Small intestine (tissue), 7 donors: ENCODE measurements at regions not wholly inside any gene's neighbourhood (a gene's known extent, or its start where the extent isn't known, plus 50 kb on each side); places are given as distances from the start of the nearest gene placed in this dataset.
"Not testable (repeated sequence)": the region's sequence is repeated elsewhere in the genome, so short reads cannot be mapped to it uniquely, and the experiment has no call there.

Experiments used
- DNase-seq, 2 donors: peaks; one replicate each; pipeline versions ENCODE4 v3.0.0 to v3.0.0-alpha.2; 2013
- FAIRE-seq: peaks from 2 replicates; lab custom pipeline; 2012; peaks lifted over from hg19 to GRCh38; lab: Jason Lieb, UNC
- H3K27ac ChIP-seq, 3 donors: one replicate each; pipeline ENCODE4 v1.5.1; 2013; ENCODE audit warnings: low read length in 2 of 3, mild to moderate bottlenecking in 2 of 3, control low read depth in 1 of 3, inconsistent platforms in 1 of 3, low read depth in 1 of 3, moderate library complexity in 1 of 3
- H3K27me3 ChIP-seq, 3 donors: one replicate each; pipeline ENCODE4 v1.6.1; 2013; ENCODE audit warnings: low read length in 3 of 3, inconsistent platforms in 1 of 3; ENCODE audit not compliant: control insufficient read depth in 3 of 3, insufficient read depth in 3 of 3
- H3K36me3 ChIP-seq, 3 donors: one replicate each; pipeline ENCODE4 v1.6.1; 2013; ENCODE audit warnings: low read length in 3 of 3, inconsistent platforms in 1 of 3, low read depth in 1 of 3, mild to moderate bottlenecking in 1 of 3, moderate library complexity in 1 of 3; ENCODE audit not compliant: control insufficient read depth in 3 of 3, insufficient read depth in 2 of 3
- H3K4me1 ChIP-seq, 3 donors: one replicate each; pipeline ENCODE4 v1.6.1; 2013; ENCODE audit warnings: low read length in 2 of 3, inconsistent platforms in 1 of 3, low read depth in 1 of 3, mild to moderate bottlenecking in 1 of 3, moderate library complexity in 1 of 3; ENCODE audit not compliant: control insufficient read depth in 3 of 3, insufficient read depth in 2 of 3
- H3K4me3 ChIP-seq, 3 donors: one replicate each; pipeline ENCODE4 v1.5.1; 2013; ENCODE audit warnings: low read length in 3 of 3, control low read depth in 1 of 3, inconsistent platforms in 1 of 3, low read depth in 1 of 3, mild to moderate bottlenecking in 1 of 3, moderate library complexity in 1 of 3
- H3K9me3 ChIP-seq, 2 donors: one replicate each; pipeline ENCODE4 v1.6.1; 2013; ENCODE audit warnings: low read depth in 1 of 2, low read length in 1 of 2; ENCODE audit not compliant: control insufficient read depth in 2 of 2, insufficient read depth in 1 of 2
- WGBS, 3 donors: extraction: QIAGEN DNeasy Blood & Tissue Kit; methylation state at CpG; one replicate each; pipeline ENCODE4 v1.1.7; 2013; 5-methylcytosine and 5-hydroxymethylcytosine counted together
- donor health status: healthy with polysubstance abuse.
- donor health status: control.
- donor health status: control.
- donor health status: Bipolar disorder and iron deficiency.
- donor health status: healthy.

GRCh38 chr12:96085475-96085874, 50.1 kb upstream of the LTA4H start:
- no peaks in the 10 kb centered on the region for H3K36me3 ChIP-seq
- H3K4me1 ChIP-seq: no peaks in the 10 kb centered on the region
- FAIRE-seq: no peak
- H3K9me3 ChIP-seq: peaks cover 0 to 17% of the 10 kb centered on the region in 2 donors
- no peak overlapping the region for H3K27ac ChIP-seq
- DNase-seq: no peak
- no peak overlapping the region for H3K4me3 ChIP-seq
- H3K27me3 ChIP-seq: no peaks in the 10 kb centered on the region
- 96 to 100% (median 98%) methylated on average over 1 of the region's 1 CpG for WGBS, 3 donors

GRCh38 chr12:96086190-96086589, 50.8 kb upstream of the LTA4H start:
- not testable (repeated sequence) for H3K36me3 ChIP-seq, H3K4me3 ChIP-seq, H3K4me1 ChIP-seq, H3K27ac ChIP-seq, FAIRE-seq, DNase-seq, H3K27me3 ChIP-seq
- H3K9me3 ChIP-seq: peaks cover 0 to 17% of the 10 kb centered on the region in 2 donors

- DNase-seq (no peak), FAIRE-seq (no peak)
- Histone ChIP-seq H3K27me3 (no peaks in the 10 kb centered on the region), H3K4me1 (no peaks in the 10 kb centered on the region), H3K4me3 (no peak overlapping the region), H3K9me3 (peaks cover 0 to 21% of the 10 kb centered on the region in 2 donors), H3K27ac (no peak overlapping the region), H3K36me3 (no peaks in the 10 kb centered on the region)
- WGBS, 3 donors: 88 to 97% (median 95%) methylated on average over 1 of the region's 1 CpG
Observed at GRCh38 chr12:96091833-96092232, 56.4 kb upstream of the LTA4H start.

- no peak overlapping the region for H3K27ac ChIP-seq
- H3K36me3 ChIP-seq: no peaks in the 10 kb centered on the region
- no peak for FAIRE-seq
- no peak overlapping the region for H3K4me3 ChIP-seq
- DNase-seq: no peak
- no peaks in the 10 kb centered on the region for H3K4me1 ChIP-seq
- no peaks in the 10 kb centered on the region for H3K27me3 ChIP-seq
- 74 to 80% (median 75%) methylated on average over 6 of the region's 6 CpGs for WGBS, 3 donors
- H3K9me3 ChIP-seq: peaks cover 0 to 12% of the 10 kb centered on the region in 2 donors
Observed at GRCh38 chr12:96093543-96094196, 58.3 kb upstream of the LTA4H start.

GRCh38 chr12:96094201-96094600, 58.8 kb upstream of the LTA4H start:
- 16 to 30% (median 24%) methylated on average over 4 of the region's 4 CpGs for WGBS, 3 donors
- Histone ChIP-seq H3K27me3 (no peaks in the 10 kb centered on the region), H3K9me3 (peaks cover 0 to 12% of the 10 kb centered on the region in 2 donors), H3K4me3 (no peak overlapping the region), H3K36me3 (no peaks in the 10 kb centered on the region), H3K4me1 (no peaks in the 10 kb centered on the region), H3K27ac (no peak overlapping the region)
- FAIRE-seq (no peak), DNase-seq (no peak)

DNA sequence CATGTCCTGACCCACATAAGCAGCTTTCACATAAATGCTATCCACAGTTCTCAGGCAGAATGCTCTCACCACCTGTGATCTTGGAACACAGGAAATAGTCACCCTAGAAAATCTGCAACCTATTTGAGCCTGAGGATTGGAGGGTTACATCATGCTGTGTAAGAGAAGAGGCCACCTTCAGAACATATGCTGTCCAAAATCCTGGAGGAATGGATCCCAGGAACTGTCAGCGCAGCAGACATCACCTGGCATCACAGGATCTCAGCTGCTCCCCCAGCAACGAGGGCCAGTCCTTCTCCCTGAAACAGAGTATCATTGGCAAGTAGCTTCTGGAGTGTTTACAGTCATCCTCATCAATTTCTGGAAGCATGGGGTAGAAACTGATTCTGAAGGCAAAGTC, 63.2 kb upstream of the LTA4H start:
- FAIRE-seq (no peak), DNase-seq (no peak)
- H3K27me3 ChIP-seq: no peaks in the 10 kb centered on the region
- H3K4me3 ChIP-seq: no peak overlapping the region
- H3K27ac ChIP-seq: no peak overlapping the region
- H3K4me1 ChIP-seq: no peaks in the 10 kb centered on the region
- H3K9me3 ChIP-seq: no peaks in the 10 kb centered on the region
- no peaks in the 10 kb centered on the region for H3K36me3 ChIP-seq
- WGBS, 3 donors: 76 to 90% (median 79%) methylated on average over 2 of the region's 2 CpGs

- FAIRE-seq: no peak
Observed at GRCh38 chr12:96099421-96099820, 64.0 kb upstream of the LTA4H start.

DNA sequence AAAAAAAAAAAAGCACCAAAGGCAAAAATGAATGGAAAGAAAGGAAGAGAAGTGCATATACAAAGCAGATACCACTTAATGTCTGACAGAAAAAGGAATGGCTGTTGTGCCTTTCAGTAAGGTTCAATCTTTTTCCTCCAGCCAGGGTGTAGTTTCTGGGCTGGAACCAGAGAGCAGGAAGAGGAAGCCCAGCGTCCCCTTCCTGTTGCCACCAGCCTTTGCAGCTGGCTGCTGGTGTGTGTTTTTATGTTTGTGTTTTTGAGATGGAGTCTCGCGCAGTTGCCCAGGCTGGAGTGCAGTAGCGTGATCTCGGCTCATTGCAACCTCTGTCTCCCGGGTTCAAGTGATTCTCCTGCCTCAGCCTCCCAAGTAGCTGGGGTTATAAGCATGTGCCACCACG, 64.6 kb upstream of the LTA4H start:
- Histone ChIP-seq H3K27ac (no peak overlapping the region), H3K4me1 (no peaks in the 10 kb centered on the region), H3K4me3 (no peak overlapping the region), H3K36me3 (no peaks in the 10 kb centered on the region), H3K27me3 (no peaks in the 10 kb centered on the region), H3K9me3 (no peaks in the 10 kb centered on the region)
- FAIRE-seq: no peak
- DNase-seq: no peak
- WGBS, 3 donors: 65 to 91% (median 81%) methylated on average over 7 of the region's 7 CpGs

More at GRCh38 chr12:96099421-96099820, 64.0 kb upstream of the LTA4H start:
- DNase-seq: no peak
- Histone ChIP-seq H3K27ac (no peak overlapping the region), H3K36me3 (no peaks in the 10 kb centered on the region), H3K4me1 (no peaks in the 10 kb centered on the region), H3K27me3 (no peaks in the 10 kb centered on the region), H3K9me3 (no peaks in the 10 kb centered on the region), H3K4me3 (no peak overlapping the region)
- WGBS, 3 donors: 70 to 86% (median 86%) methylated on average over 3 of the region's 3 CpGs

- Histone ChIP-seq H3K9me3 (no peaks in the 10 kb centered on the region), H3K36me3 (no peaks in the 10 kb centered on the region), H3K4me1 (no peaks in the 10 kb centered on the region), H3K27me3 (no peaks in the 10 kb centered on the region), H3K27ac (no peak overlapping the region), H3K4me3 (no peak overlapping the region)
- 97 to 98% (median 98%) methylated on average over 2 of the region's 2 CpGs for WGBS, 3 donors
- FAIRE-seq (no peak), DNase-seq (no peak)
Observed at GRCh38 chr12:96101806-96102205, 66.4 kb upstream of the LTA4H start.
